ENCODE measurements at regions not wholly inside any gene's neighbourhood (a gene's known extent, or its start where the extent isn't known, plus 50 kb on each side); places are given as distances from the start of the nearest gene placed in this dataset.

GRCh38 chr4:83709627-83710026, 173.7 kb downstream of the GPAT3 start:
- Mint-ChIP-seq H3K36me3 (ENCODE audit: unreplicated experiment) (no peaks in the 10 kb centered on the region), H3K9me3 (ENCODE audit: unreplicated experiment) (no peaks in the 10 kb centered on the region), H3K27ac (ENCODE audit: unreplicated experiment) (no peak overlapping the region), H3K4me3 (ENCODE audit: unreplicated experiment) (no peak overlapping the region), H3K27me3 (ENCODE audit: unreplicated experiment) (peaks cover 11% of the 10 kb centered on the region), H3K4me1 (ENCODE audit: unreplicated experiment) (no peaks in the 10 kb centered on the region)
- no peak for TF ChIP-seq CTCF (IDR thresholded peaks at IDR 0.05)
- DNase-seq (ENCODE audit: extremely low spot score, unreplicated experiment), result no peak

- no peak overlapping the region for H3K4me3 Mint-ChIP-seq (ENCODE audit: unreplicated experiment)
- no peak for DNase-seq (ENCODE audit: extremely low spot score, unreplicated experiment)
- no peak overlapping the region for H3K27ac Mint-ChIP-seq (ENCODE audit: unreplicated experiment)
- TF ChIP-seq CTCF (IDR thresholded peaks at IDR 0.05), result no peak
- H3K36me3 Mint-ChIP-seq (ENCODE audit: unreplicated experiment), result no peaks in the 10 kb centered on the region
- H3K9me3 Mint-ChIP-seq (ENCODE audit: unreplicated experiment), result no peaks in the 10 kb centered on the region
- H3K27me3 Mint-ChIP-seq (ENCODE audit: unreplicated experiment), result peaks cover 7% of the 10 kb centered on the region
- no peaks in the 10 kb centered on the region for H3K4me1 Mint-ChIP-seq (ENCODE audit: unreplicated experiment)
Observed at GRCh38 chr4:83708500-83709175, 172.7 kb downstream of the GPAT3 start.

- H3K4me1 Mint-ChIP-seq (ENCODE audit: unreplicated experiment), result no peaks in the 10 kb centered on the region
- DNase-seq (ENCODE audit: extremely low spot score, unreplicated experiment), result no peak
- H3K4me3 Mint-ChIP-seq (ENCODE audit: unreplicated experiment), result no peak overlapping the region
- no peaks in the 10 kb centered on the region for H3K36me3 Mint-ChIP-seq (ENCODE audit: unreplicated experiment)
- peaks cover 4% of the 10 kb centered on the region for H3K27me3 Mint-ChIP-seq (ENCODE audit: unreplicated experiment)
- peaks cover 9% of the 10 kb centered on the region for H3K9me3 Mint-ChIP-seq (ENCODE audit: unreplicated experiment)
- H3K27ac Mint-ChIP-seq (ENCODE audit: unreplicated experiment), result no peak overlapping the region
- TF ChIP-seq CTCF (IDR thresholded peaks at IDR 0.05), result no peak
Observed at GRCh38 chr4:83704786-83705185, 168.9 kb downstream of the GPAT3 start.

GRCh38 chr4:83703752-83704151, 167.8 kb downstream of the GPAT3 start:
- Mint-ChIP-seq H3K27ac (ENCODE audit: unreplicated experiment) (no peak overlapping the region), H3K36me3 (ENCODE audit: unreplicated experiment) (no peaks in the 10 kb centered on the region), H3K27me3 (ENCODE audit: unreplicated experiment) (peaks cover 4% of the 10 kb centered on the region), H3K4me1 (ENCODE audit: unreplicated experiment) (no peaks in the 10 kb centered on the region), H3K4me3 (ENCODE audit: unreplicated experiment) (no peak overlapping the region), H3K9me3 (ENCODE audit: unreplicated experiment) (peaks cover 9% of the 10 kb centered on the region)
- no peak for DNase-seq (ENCODE audit: extremely low spot score, unreplicated experiment)
- no peak for TF ChIP-seq CTCF (IDR thresholded peaks at IDR 0.05)

- H3K36me3 Mint-ChIP-seq (ENCODE audit: unreplicated experiment), result no peaks in the 10 kb centered on the region
- no peak overlapping the region for H3K27ac Mint-ChIP-seq (ENCODE audit: unreplicated experiment)
Observed at GRCh38 chr4:83701041-83701440, 165.1 kb downstream of the GPAT3 start.

More at GRCh38 chr4:83701041-83701440, 165.1 kb downstream of the GPAT3 start:
- Mint-ChIP-seq H3K27me3 (ENCODE audit: unreplicated experiment) (peaks cover 4% of the 10 kb centered on the region), H3K4me1 (ENCODE audit: unreplicated experiment) (no peaks in the 10 kb centered on the region), H3K9me3 (ENCODE audit: unreplicated experiment) (peaks cover 9% of the 10 kb centered on the region), H3K4me3 (ENCODE audit: unreplicated experiment) (no peak overlapping the region)
- no peak for TF ChIP-seq CTCF (IDR thresholded peaks at IDR 0.05)
- DNase-seq (ENCODE audit: extremely low spot score, unreplicated experiment), result no peak
